Activated B cell treated with CpG ODN at 0.5 μM for 24 hours (primary cell): ENCODE measurements at regions not wholly inside any gene's neighbourhood (a gene's known extent, or its start where the extent isn't known, plus 50 kb on each side); places are given as distances from the start of the nearest gene placed in this dataset.
"Not testable (repeated sequence)": the region's sequence is repeated elsewhere in the genome, so short reads cannot be mapped to it uniquely, and the experiment has no call there.

Source experiments
- ATAC-seq: fragments of 200-7000 bp; cut with Tn5 transposase; one replicate; pipeline ENCODE4 v1.10.0; 2021; ENCODE audit warnings: low read depth, mild to moderate bottlenecking, moderate library complexity
- CTCF ChIA-PET: fragments of 350-600 bp; sonication (Branson Sonifier 250); formaldehyde crosslinking; loops from one replicate; lab custom pipeline; 2021; ENCODE audit warnings: antibody characterized with exemption; lab: Charles Lee
- POLR2A ChIA-PET: fragments of 350-600 bp; sonication (Branson Sonifier 250); formaldehyde crosslinking; loops from one replicate; lab custom pipeline; 2021; ENCODE audit warnings: antibody characterized with exemption; lab: Charles Lee
- DNase-seq: peaks from one replicate; pipeline ENCODE4 v3.0.0; 2022
- H3K27ac Mint-ChIP-seq: one replicate; pipeline ENCODE4 v1.8.0; 2020; ENCODE audit warnings: mixed read lengths
- H3K27me3 Mint-ChIP-seq: one replicate; pipeline ENCODE4 v1.8.0; 2021; ENCODE audit warnings: mixed read lengths
- H3K36me3 Mint-ChIP-seq: one replicate; pipeline ENCODE4 v1.8.0; 2021; ENCODE audit warnings: low read depth, mixed read lengths
- H3K4me1 Mint-ChIP-seq: one replicate; pipeline ENCODE4 v1.8.0; 2021; ENCODE audit warnings: mixed read lengths
- H3K4me3 Mint-ChIP-seq: one replicate; pipeline ENCODE4 v1.8.0; 2020; ENCODE audit warnings: mild to moderate bottlenecking, mixed read lengths
- H3K9me3 Mint-ChIP-seq: one replicate; pipeline ENCODE4 v1.8.0; 2020; ENCODE audit warnings: mixed read lengths
- CTCF ChIP-seq: fragments of 200-600 bp; IDR thresholded peaks from one replicate; pipeline ENCODE4 v1.8.0; 2022; ENCODE audit warnings: antibody characterized with exemption, mild to moderate bottlenecking
- intact Hi-C: fragments of 100-400 bp; cut with micrococcal nuclease; formaldehyde crosslinking; loops from one replicate; pipeline ENCODE4 v1.15.1; 2024

GRCh38 chr5:168136340-168136739, 155.1 kb upstream of the WWC1 start:
- ChIA-PET POLR2A (no interaction called here), CTCF (no interaction called here)
- Mint-ChIP-seq H3K36me3 (no peaks in the 10 kb centered on the region), H3K27me3 (no peaks in the 10 kb centered on the region), H3K9me3 (no peaks in the 10 kb centered on the region), H3K27ac (no peak overlapping the region), H3K4me3 (no peak overlapping the region), H3K4me1 (no peaks in the 10 kb centered on the region)
- intact Hi-C loops: no loop called here
- no peak for ATAC-seq
- no peak for DNase-seq
- TF ChIP-seq CTCF: no peak

GRCh38 chr5:168137265-168137664, 154.2 kb upstream of the WWC1 start:
- no peaks in the 10 kb centered on the region for H3K36me3 Mint-ChIP-seq
- H3K27ac Mint-ChIP-seq: no peak overlapping the region
- no peak overlapping the region for H3K4me3 Mint-ChIP-seq

DNA sequence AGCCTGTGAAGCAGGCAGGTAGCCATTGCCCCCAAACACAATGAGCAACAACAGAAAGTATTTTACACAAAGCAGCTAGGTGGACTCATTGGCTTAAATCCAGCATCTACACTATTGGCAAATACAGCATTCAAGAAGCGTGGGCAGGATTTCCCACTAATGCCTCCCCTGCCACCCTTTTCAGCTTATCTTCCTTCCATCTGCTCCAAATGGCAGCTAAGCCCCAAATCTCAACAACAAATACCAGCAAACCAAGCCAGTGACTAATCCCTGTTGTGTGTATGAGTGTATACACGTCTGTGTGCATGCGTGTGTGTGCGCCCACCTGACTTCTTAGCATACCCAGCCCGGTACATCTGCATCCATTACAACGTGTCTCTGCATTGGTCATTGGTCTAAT, 151.2 kb upstream of the WWC1 start:
- CTCF ChIA-PET: no interaction called here
- no peaks in the 10 kb centered on the region for H3K9me3 Mint-ChIP-seq
- no peak for ATAC-seq
- TF ChIP-seq CTCF: no peak
- no peaks in the 10 kb centered on the region for H3K27me3 Mint-ChIP-seq
- H3K36me3 Mint-ChIP-seq: no peaks in the 10 kb centered on the region
- intact Hi-C loops: no loop called here
- DNase-seq: no peak
- no peak overlapping the region for H3K4me3 Mint-ChIP-seq
- no peak overlapping the region for H3K27ac Mint-ChIP-seq
- H3K4me1 Mint-ChIP-seq: no peaks in the 10 kb centered on the region
- POLR2A ChIA-PET: no interaction called here

More at GRCh38 chr5:168137265-168137664, 154.2 kb upstream of the WWC1 start:
- ChIA-PET POLR2A (no interaction called here), CTCF (no interaction called here)
- ATAC-seq (no peak), DNase-seq (no peak)
- H3K9me3 Mint-ChIP-seq: no peaks in the 10 kb centered on the region
- no peaks in the 10 kb centered on the region for H3K4me1 Mint-ChIP-seq
- intact Hi-C loops: no loop called here
- no peak for TF ChIP-seq CTCF
- H3K27me3 Mint-ChIP-seq: no peaks in the 10 kb centered on the region

GRCh38 chr5:168142402-168142801, 149.0 kb upstream of the WWC1 start:
- no peak overlapping the region for H3K4me3 Mint-ChIP-seq
- no peak for TF ChIP-seq CTCF
- H3K27me3 Mint-ChIP-seq: no peaks in the 10 kb centered on the region
- no peaks in the 10 kb centered on the region for H3K9me3 Mint-ChIP-seq
- ATAC-seq (no peak), DNase-seq (no peak)
- POLR2A ChIA-PET: no interaction called here
- no peak overlapping the region for H3K27ac Mint-ChIP-seq
- intact Hi-C loops: no loop called here
- no peaks in the 10 kb centered on the region for H3K36me3 Mint-ChIP-seq
- CTCF ChIA-PET: no interaction called here
- no peaks in the 10 kb centered on the region for H3K4me1 Mint-ChIP-seq

GRCh38 chr5:168143521-168143920, 147.9 kb upstream of the WWC1 start:
- H3K36me3 Mint-ChIP-seq, H3K9me3 Mint-ChIP-seq, H3K4me3 Mint-ChIP-seq, ATAC-seq, H3K4me1 Mint-ChIP-seq, POLR2A ChIA-PET, H3K27me3 Mint-ChIP-seq, DNase-seq, H3K27ac Mint-ChIP-seq, CTCF ChIA-PET, intact Hi-C loops: not testable (repeated sequence)

DNA sequence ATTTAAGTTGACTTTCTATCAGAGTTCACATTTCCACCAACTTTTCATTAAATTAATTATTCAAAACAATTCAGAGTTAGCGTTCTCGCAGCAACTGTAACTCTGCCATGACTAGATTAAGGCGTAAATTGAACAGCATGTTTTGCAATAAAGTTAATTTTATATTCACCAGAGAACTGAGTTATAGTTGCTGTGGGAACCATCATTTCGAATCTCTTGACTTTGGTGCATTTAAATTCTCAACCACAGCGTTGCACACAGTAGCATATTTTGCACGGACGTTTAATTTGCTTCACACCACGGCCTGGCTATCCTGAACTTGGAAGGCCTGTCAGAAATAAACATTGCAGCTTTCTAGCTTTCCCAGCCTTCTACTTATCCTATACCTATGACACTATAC, 144.3 kb upstream of the WWC1 start:
- DNase-seq: no peak
- intact Hi-C loops: no loop called here
- Mint-ChIP-seq H3K27ac (no peak overlapping the region), H3K4me1 (no peaks in the 10 kb centered on the region), H3K9me3 (no peaks in the 10 kb centered on the region), H3K4me3 (no peak overlapping the region), H3K36me3 (no peaks in the 10 kb centered on the region), H3K27me3 (no peaks in the 10 kb centered on the region)
- no peak for TF ChIP-seq CTCF
- ATAC-seq: no peak
- ChIA-PET CTCF (no interaction called here), POLR2A (no interaction called here)
